Activated T-cell treated with anti-CD3 and anti-CD28 coated beads for 24 hours (primary cell): ENCODE measurements at regions not wholly inside any gene's neighbourhood (a gene's known extent, or its start where the extent isn't known, plus 50 kb on each side); places are given as distances from the start of the nearest gene placed in this dataset.
A peak's percentile ranks its signal among the peaks of the same experiment; 100 is the strongest.
"Not testable (repeated sequence)": the region's sequence is repeated elsewhere in the genome, so short reads cannot be mapped to it uniquely, and the experiment has no call there.

ENCODE experiments used
- DNase-seq: peaks from one replicate; pipeline ENCODE4 v3.0.0-alpha.2; 2020; ENCODE audit warnings: low read depth

DNA sequence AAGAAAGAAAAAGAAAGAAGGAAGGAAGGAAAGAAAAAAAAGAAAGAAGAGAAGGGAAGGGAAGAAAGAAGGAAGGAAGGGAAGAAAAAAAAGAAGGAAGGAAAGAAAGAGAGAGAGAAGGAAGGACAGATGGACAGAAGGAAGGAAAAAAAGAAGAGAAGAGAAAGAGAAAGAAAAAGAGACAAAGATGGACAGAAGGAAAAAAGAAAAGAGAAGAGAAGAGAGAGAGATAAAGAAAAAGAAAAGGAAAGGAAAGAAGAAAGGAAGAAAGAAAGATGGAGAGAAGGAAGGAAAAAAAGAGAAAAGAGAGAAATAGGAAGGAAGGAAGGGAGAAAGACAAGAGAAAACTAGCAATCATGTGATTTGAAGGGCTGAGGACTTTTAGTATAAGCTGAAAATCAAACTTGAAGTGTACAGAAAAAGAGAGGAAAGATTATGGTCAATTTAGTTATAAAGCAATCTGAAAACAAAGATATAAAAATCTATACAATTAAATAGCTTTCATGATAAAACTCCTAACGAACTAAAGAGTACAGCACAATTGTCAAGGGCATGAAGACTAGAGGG is 115.3 kb downstream of the LTN1 start:
- no peak for DNase-seq

DNA sequence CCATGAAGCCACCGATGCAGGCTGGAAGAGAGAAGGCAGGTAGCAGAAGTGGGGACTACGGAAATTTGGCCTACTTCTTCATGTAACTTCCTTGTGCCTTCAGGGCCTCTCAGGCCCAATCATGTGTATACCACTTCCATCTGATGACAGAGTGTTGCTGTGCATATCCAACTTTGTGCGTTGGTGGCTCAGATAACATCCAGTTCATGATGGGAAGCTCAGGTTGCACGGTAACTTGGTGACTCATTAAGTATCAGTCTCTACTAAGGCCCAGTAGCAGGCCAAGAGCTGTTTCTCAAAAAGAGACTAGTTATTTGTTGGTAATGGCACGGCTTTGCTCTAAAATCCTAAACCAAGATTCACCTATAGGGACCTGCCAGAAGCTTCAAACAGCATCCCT is 117.6 kb downstream of the LTN1 start:
- no peak for DNase-seq

DNA sequence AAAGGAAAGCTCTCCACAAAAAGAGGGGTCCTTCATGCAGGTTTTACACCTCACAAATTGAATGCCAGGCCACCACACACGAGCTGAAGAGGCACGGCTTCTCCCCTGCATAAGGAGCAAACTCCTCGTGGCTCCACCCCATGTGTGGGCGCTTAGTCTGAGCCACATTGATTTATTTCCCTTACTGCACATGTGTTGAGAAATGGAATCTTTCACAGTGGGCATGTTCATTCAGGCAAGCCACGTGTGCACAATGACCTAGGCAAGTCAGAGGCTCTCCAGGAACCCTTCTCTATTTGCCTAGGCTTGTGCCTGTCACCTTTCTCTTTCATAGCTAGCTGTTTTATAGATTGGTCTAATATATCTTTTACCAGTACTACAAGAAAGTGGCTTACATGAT is 120.5 kb downstream of the LTN1 start:
- DNase-seq: no peak

DNA sequence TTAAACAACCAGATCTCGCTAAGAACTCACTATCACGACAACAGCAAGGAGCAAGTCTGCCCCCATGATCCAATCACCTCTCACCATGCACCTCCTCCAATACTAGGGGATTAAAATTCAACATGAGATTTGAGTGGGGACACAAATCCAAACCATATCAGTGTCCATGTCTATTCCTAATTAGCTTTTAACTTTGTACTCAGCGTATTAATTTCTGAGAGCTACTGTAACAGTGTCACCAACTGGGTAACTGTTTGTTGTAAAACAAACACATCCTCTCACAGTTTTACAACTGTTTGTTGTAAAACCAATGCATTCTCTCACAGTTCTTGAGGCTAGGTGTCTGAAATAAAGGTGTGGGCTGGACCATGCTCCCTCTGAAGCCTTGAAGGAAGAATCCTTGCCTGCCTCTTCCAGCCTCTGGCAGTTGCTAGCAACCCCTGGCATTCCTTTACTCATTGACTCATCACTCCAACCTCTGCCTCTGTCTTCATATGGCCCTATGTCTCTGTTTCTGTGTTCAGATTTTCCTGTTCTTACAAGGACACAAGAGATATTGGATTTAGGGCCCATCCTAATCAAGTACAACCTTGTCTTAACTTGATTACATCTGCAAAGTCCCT is 121.2 kb downstream of the LTN1 start:
- no peak for DNase-seq

DNA sequence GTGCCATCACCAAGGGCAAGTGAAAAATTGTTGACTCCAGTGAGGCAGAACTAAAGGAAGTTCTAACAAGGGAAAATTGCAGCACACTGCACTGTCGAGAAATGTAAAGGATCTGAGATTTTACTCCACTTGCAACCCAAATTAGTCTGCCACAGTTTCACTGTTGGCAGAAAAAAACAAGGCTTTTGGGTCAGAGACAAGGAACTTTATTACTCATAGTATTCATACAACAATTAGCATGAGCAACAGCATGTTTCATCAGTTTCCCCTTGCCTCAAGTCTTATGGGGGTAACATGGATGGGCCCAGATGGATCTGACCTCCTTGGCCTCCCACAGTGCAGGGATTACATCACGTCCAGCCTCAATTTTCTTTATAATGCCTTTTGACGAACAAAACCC is 125.3 kb downstream of the LTN1 start:
- no peak for DNase-seq

DNA sequence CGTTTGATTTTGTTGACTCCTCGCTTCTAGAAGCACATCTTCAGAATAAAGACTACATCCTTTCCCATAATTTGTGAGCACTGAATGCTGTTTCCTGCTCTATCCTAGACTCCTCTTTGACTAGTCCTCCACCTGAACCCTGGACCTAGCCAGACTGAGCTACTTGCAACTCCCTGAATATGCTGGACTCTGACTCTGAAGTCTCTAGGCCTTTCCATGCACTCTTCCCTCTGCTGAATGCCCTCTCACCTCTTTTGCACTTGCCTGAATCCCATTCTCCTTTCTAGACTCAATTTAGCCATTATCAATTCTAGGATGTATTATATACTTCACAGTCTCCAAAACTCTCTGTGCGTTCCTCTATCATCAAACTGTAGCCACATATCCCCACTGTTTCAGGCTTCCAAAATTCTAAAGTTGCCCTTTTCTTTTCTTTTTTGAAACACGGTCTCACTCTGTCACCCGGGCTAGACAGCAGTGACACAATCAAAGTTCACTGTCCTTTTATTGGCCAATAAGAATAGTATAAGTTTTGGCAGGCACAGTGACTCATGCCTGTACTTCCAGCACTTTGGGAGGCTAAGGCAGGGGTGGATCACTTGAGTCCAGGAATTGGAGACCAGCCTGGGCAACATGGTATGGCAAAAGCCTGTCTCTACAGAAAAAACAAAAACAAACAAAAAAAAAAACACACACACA is 127.0 kb downstream of the LTN1 start:
- no peak for DNase-seq

DNA sequence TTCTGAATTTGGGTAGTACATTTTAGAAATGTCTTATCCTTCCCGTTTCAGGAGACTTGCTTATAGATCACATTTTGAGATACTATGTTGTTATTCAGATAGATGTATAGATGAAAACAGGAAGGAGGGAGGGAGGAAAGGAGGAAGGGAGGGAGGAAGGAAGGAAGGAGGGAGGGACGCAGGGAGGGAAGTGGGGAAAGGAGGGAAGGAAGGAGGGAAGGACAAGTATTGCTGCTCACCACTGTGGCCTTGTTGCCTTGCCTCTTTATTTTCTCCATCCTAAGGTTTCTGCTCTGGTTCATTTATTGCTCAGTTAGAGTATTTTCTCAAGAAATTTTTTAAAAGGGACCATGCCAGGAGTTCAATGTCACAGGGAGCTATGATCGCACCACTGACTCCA is 134.3 kb downstream of the LTN1 start:
- no peak for DNase-seq

DNA sequence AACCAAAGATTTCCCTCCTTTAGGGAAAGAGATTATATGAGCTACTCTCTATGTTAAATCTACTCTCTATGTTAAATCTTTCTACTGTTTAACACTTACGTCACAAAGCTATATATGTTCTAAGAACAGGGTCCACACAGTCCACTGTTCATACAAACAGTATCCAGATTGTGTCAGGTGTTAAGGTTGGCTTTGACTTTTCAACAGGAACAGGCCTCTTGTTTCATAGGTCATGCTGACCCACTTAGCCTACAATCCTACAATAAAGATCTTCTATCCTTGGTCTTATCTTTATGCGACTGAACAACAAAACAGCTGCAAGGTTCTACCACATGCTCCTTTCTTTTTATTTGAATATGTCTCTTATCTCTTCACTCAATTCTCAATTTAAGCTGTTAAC is 134.9 kb downstream of the LTN1 start:
- no peak for DNase-seq

DNA sequence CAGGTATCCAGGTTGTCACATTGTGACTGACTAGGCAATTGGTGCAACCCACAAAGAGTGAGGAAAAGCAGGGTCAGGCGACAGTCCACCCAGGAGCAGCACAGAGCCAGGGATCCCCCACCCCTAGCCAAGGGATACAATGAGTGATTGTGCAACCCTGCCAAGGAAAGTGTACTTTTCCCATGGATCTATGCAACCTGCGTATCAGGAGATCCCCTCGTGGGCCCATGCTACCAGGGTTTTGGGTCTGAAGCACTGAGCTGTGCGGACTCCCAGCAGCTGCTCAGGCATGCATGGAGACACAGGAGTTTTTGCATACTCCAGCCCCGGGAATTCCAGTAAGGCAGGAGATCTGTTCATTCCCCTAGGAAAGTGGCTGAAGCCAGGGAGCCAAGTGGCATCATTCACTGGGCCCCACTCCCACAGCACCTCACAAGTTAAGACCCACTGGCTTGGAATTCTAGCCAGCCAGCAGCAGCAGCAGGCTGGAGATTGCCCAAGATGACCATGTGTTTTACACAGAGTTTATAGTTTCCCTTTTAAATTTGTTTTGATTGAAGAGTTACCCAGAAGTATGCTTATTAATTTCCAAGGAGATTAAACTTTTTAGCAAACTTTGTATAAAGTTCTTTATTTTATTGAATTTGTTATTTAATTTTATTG is 136.0 kb downstream of the LTN1 start:
- DNase-seq: no peak

DNA sequence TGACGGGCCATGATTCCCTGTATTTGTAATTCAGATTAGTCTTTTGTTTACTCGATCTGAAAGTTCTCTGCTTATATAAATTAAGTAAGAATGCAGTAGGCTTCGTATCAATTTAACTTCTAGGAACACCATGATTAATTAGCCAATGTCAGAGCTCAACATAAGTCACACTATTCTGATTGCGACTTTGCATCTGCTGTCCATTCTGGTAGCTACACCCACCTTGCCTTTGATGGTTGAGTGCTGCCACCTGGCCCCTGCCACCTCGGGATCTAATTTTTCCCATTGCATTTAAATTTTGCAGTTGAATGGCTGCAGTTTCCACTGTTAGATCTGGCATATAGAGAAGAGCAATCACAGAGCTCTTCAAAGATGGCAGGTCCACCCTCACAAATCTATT is 140.0 kb downstream of the LTN1 start:
- no peak for DNase-seq

DNA sequence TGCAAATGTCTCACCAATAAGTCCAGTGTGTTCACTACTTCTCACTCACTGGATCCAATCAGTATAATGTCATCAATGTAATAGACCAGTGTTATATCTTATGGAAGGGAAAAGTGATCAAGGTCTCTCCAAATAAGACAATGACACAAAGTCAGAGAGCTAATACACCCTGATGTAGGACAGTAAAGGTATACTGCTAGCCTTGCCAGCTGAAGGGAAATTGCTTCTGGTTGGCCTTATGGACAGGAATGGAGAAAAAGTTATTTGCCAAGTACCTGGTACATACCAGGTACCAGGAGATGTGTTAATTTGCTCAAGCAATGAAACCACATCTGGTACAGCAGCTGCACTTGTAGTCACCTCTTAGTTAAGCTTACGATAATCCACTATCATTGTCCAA is 141.0 kb downstream of the LTN1 start:
- DNase-seq: no peak

DNA sequence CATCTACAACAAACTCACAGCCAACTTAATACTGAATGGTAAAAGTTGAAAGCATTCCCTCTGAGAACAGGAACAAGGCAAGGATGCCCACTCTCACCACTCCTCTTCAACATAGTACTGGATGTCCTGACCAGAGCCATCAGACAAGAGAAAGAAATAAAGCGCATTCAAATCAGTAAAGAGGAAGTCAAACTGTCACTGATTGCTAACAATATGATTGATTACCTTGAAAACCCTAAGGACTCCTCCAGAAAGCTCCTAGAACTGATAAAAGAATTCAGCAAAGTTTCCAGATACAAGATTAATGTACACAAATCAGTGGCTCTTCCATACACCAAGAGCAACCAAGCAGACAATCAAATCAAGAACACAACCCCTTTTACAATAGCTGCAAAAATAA is 153.4 kb downstream of the LTN1 start:
- DNase-seq: not testable (repeated sequence)

DNA sequence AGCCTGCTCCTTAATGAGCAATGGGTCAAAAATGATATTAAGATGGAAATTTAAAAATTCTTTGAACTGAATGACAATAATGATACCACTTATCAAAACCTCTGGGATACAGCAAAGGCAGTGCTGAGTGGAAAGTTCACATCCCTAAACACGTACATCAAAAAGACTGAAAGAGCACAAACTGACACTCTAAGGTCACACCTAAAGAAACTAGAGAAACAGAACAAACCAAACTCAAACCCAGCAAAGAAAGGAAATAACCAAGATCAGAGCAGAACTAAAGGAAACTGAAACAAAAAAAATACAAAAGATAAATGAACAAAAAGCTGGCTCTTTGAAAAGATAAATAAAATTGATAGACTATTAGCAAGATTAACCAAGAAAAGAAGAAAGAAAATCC is 155.3 kb downstream of the LTN1 start:
- not testable (repeated sequence) for DNase-seq

DNA sequence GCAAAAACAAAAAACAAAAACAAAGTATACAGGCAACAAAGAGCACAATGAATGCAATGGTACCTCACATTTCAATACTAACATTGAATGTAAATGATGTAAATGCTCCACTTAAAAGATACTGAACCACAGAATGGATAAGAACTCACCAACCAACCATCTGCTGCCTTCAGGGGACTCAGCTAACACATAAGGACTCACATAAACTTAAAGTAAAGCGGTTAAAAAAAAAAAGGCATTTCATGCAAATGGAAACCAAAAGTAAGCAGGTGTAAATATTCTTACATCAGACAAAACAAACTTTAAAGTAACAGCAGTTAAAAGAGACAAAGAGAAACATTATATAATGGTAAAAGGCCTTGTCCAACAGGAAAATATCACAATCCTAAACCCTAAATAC is 156.1 kb downstream of the LTN1 start:
- DNase-seq: not testable (repeated sequence)

DNA sequence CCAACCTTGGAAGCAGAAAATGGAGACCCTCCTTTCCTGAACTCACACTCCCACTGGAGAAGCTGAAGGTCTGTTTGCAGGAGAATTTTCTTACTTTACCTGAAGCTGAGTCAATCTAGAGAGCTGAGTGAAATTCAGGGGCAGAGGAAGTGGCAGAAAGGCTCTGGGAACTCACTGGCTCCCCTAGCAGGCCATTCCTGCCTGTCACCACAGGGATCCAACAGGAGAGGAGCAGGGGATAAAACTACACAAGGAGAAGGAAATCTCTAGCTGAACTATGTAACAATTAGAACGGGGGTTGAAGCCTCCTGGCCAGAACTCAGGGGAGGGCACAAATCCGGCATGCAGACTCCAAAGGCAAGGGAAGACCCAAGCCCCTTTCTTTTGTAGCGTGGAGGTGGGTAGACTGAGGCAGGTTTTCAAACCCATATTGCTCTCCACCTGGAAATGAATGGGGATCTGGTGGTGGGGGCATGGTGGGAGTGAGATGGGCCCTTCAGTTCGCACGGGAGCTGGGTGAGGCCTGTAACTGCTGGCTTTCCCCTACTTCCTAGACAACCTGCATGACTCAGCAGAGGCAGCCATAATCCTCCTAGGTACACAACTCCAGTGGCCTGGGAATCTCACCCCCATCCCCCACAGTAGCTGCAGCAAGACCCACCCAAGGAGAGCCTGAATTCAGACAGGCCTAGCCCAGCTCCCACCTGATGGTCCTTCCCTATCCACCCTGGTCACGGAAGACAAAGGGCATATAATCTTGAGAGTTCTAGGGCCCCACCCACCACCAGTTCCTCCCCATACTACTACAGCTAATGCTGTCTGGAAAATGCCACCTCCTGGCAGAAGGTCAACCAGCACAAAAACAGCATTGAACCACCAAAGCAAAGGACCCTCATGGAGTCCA is 158.1 kb downstream of the LTN1 start:
- no peak for DNase-seq

DNA sequence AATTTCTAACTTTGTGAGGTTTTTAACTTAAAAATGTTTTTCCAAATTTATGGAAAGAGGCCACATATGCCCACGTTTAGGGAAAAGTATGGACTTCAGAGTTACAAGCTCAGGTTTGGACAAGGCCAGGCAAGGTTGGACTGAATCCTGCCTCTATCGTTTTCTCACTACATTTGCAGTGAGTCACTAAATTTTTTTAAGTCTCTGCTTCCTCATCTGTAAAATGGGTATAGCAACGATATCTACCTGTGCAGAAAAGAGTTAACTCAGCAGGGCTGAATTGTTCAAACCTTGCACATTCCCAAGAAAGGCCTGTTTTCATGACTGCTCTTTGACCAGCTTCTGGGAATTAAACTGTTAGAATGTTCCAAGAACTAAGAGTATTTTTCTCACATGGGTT is 159.1 kb downstream of the LTN1 start:
- no peak for DNase-seq

DNA sequence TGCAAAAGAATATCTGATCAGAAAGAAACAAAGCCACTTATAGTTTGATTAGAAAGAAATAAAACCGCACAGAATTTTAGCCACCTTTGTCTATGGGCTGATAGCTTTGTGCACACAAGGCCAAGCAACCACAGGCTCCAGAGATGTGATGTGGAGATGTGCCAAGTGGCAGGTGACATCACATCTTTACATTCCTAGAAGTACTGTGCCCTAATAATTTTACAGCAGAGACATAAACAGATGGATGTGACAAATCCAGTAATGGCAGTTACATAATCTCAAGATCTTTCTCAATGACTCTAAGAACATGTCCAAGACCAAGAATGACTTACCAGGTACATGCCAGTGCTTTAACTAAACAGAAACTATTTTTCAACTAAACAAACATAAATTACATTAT is 159.5 kb downstream of the LTN1 start:
- DNase-seq: no peak

DNA sequence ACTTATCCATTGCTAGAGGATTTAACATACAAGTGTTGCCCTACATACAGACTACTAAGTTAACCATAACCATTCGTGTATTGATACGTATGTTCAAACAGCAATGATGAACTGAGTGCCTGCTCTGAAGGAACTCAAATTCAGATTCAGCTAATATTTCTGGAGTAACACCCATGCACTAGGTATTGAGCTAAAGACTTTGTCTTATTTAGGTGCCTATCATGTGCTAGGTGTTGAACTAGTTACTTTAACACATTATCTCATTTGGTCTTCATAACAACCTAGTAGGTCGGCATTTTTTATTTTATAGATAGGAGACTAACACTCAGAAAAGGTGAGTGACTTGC is 160.0 kb downstream of the LTN1 start:
- no peak for DNase-seq

DNA sequence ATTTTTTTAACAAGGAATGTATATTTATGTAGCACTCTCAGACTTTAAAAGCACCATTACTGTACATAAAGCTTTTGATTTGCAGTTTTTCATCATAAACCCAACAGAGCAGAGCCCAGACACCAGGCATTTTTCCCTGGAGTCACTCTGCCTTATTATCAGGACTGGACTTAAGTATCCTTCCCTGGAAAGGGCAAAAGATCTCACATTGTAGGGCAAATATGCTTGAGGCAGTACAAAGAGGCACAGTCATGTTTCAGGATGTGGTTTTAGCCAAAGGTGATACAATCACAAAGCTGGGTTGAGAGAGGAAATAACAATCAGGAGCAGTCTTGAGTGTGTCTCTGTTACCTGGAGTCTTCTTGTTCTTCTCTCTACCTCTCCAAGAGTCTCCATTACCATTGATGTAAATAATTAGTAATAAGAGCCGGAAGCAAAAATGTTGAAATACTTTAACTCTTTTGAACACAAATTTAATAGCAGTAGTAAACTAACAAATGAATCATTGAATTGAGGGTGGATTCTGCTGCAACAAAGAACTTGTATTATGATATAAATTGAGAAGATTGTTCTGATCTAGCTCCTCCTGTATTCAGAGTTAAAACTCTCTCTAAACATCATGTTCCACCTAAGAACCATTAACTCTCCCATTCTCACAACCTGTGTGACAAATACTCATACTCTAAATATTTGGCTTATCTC is 160.5 kb downstream of the LTN1 start:
- peak; percentile 3 for DNase-seq

DNA sequence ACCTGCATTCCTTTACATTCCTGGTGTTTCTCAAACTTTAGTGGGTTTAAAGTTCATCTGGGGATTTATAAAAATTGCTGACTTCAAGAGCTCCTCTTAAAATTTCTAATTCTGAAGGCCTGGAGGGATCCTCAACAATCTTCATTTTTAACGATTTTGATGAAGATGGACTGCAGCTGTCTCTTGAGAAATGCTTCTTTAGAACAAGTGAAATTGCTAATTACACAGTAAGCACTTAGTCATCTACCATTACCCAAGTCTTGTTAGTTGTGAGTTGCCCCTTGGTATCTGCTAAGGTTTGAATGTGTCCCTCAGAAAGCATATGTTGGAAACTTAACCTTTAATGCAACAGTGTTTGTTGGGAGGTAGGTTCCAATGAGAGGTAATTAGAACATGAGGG is 163.7 kb downstream of the LTN1 start:
- DNase-seq: no peak

DNA sequence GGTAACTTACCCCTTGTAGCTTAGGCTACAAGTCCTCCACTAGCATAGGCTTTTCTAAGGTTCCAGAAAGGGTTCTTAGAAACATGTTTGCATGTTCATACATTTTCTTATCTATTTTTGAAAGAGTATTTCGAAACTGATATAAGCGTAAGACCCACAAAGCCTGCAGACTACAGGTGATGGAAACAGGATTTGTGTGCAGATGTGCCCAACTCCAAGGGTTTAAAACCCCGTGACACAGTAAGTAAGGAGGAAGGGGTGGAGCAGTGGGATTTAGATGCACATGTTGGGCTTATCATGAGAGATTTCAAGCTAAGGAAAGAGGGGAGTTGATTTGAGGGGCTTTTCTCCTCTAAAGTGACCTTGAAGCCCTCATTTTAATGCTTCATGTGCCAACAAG is 164.7 kb downstream of the LTN1 start:
- DNase-seq: no peak

DNA sequence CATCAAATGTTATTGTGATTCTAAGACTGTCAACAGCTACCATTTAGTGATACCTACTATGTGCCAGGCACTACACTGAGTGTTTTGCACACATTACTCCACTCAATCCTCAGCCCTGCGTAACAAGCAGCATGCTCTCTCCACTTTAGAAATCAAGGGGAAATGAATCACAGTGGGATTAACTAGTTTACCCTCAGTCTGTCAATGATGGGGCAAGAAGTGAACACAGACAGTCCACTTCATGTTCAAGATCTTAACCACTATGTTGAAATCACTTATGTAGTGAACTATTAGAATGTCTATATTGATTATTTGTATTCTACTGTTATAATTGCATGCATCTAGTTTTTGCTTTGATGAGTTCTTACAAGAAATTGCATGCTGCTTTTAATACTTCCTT is 165.3 kb downstream of the LTN1 start:
- no peak for DNase-seq
